Renal pelvis (tissue), 1 donor: ENCODE measurements at regions not wholly inside any gene's neighbourhood (a gene's known extent, or its start where the extent isn't known, plus 50 kb on each side); places are given as distances from the start of the nearest gene placed in this dataset.
A peak's percentile ranks its signal among the peaks of the same experiment; 100 is the strongest.
"Not testable (repeated sequence)": the region's sequence is repeated elsewhere in the genome, so short reads cannot be mapped to it uniquely, and the experiment has no call there.

ENCODE experiments used
- DNase-seq: peaks from one replicate; pipeline ENCODE4 v3.0.0-alpha.2; 2013

DNA sequence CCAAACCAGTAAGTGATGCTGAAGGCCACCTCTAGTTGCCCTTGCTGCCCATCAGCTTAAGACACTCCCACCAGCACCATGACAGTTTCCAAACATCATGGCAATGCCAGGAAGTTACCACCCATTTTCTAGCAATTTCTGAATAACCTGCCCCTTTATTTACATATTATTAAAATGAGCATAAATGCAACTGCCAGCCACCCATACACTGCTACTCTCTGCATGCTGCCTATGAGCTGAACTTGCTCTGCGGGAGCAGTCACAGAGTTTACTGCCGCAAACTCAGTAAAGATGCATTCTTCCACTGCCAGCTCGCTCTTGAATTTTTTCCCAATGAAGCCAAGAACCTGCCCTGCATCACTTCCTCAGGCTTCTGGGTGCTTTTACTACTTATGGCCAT lies 212.6 kb downstream of the SH2D4B start:
- no peak for DNase-seq

DNA sequence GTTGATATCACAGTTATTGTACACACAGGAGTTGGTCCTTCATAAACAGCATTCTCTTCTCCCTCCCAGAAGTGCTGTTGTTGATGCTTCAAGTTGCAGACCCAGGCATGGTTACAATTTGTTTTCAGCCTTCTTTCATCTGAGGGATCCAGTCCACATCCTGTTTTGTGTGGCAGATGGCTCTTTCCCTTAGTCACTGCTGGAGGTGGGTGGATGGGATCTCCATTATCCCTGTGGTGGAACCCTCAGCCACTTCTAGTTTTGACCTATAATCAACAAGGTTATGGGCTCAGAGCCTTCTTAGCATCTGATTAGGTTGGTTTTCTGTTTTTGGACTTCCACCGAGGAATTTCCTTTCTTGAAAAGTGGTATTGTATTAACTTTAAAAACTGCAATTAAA lies 214.2 kb downstream of the SH2D4B start:
- no peak for DNase-seq

DNA sequence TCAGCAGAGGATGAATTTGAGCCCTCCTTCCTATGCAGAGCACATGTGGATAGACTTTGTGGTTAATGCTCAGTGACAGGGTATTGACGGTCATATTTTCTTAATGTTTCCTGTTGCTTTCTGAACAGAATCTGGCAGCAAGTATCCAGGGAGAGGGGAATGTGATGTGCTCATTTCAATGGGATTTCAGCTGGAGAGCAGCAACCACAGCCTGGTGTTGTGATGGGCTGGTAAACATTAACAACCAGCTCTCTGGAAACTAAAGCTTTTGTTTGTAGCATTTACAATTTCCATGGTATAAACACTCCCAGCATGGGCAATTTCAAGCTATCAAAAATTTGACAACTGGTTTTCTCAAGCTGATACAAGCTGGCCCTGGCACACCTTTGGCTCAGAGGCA lies 215.9 kb downstream of the SH2D4B start:
- no peak for DNase-seq

DNA sequence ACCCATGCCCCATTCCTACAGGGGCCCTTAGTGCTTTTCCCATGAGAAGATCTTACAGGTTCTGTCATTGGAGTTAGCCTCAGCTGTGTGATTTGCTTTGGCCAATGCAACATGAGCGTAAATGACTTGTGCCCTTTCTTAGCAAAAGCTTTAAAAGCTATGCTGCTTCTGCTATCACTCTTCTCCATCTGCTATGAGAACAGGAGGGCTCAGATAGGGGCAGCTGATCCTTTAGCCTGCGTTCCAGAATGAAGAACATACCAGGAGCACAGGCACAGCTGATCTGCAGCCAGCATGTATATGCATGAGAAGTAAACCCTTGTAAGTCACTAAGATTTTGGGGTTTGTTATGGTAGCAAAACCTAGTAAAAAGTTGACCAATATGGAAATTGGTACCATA lies 218.2 kb downstream of the SH2D4B start:
- no peak for DNase-seq

DNA sequence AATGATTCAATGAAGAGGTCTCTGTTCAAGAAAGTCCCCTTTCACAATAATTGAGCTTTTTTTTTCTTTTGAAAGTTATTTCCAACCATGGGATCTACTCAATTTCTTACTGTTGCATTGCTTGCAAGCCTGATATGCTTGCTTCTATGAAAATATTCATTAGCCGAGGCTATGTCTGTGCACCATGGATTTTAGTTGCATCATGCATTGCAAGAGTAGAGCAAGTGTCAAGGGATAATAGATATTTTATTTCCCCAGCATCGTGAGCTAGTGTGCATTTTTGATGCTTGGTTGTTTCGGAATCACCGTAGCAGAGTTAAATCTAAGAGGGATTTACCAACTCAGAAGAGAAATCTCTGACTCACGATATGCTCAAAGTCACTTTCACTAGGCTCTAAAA lies 222.0 kb downstream of the SH2D4B start:
- no peak for DNase-seq

DNA sequence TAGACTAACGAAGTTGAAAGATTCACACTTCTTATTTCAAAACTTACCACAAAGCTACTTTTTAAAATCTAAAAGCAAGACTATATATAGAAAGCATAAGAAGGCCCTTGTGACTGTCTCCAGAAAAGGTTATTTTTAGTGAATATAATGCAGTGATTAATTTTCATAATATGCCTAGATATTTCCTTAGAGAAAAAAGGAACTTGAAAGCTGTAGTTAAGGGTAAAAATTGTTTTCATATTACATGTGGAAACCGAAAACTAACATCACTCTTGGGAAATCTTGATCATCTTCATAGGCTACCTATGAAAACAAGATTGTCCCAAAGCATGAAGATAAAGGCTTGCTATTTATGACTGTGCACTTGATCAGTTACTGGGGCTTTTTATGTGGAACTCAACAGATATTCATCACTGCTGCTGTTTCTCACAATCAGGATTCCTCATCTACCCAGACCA lies 223.2 kb downstream of the SH2D4B start:
- no peak for DNase-seq

DNA sequence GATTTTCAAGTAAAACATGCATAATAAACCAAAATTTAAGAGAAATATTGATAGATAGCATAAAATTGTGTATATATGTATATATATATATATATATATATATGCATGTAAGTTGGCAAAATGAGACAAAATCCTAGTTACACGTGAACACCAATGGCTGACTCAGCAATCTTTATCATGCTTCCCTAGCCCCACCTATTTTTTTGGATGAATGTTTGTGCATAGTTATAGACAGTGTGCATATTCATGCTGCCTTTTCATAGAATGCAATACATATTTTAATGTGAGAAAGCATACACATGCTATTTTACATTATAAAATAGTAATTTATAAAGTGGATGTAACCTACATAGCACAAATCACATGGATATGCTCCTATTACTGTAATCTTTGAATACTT lies 230.3 kb downstream of the SH2D4B start:
- DNase-seq, result no peak

DNA sequence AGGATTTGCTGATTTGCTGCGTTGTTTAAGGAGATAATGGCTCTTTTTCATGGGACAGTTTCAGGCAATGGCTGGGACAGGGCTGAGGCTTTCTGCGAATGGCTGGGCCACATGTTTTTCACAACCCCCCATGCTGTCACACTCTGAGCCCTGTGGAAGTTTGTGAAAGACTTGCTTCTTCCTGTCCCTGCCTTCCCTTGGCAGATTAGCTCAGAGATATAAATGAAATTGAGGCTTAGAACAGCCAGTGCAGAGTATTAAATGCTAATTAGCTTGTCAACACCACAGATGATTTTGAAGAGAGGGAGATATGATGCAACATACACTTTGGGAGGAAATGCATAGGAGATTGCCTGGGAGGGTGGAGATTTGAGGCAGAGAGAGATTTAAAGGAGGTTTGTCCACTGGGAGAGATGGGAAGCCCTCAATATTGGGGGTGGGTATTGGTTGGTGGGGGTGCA lies 232.0 kb downstream of the SH2D4B start:
- no peak for DNase-seq

DNA sequence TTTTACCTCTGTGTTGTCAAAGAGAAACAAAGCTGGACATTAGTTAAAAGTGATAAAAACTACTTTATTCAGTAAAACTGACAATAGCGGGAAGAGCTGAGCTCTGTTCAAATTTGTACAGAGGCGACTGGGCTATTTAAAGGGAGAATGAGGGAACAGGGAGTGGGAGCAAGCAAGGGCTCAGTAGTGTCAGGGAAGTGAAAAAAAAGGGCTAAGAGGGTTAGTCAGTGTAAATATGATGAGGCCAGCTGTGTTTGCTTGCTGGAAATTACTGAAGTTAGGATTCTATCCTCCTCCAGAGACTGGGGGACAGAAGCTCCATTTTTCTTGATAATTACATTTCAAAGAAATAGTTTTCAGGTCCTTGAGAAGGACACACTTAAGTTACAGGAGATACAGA lies 232.5 kb downstream of the SH2D4B start:
- no peak for DNase-seq

DNA sequence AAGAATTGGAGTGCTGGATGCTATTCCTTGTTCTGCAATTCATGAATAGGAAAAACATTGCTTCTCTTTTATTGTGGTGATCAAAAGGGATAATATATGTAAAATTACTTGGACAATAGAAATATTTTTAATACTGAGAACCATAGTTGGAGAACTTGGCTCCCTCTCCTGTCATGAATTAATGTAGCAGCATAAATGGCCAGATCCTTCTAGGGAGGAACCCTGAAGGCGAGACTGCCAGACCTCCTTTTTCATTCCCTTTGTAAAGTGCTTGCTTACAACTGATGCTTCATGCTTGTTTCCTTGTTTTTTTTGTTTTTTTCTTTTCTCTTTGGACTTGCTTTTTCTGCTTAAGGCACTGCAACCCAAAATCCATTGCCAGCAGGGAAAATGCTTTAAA lies 233.6 kb downstream of the SH2D4B start:
- no peak for DNase-seq

DNA sequence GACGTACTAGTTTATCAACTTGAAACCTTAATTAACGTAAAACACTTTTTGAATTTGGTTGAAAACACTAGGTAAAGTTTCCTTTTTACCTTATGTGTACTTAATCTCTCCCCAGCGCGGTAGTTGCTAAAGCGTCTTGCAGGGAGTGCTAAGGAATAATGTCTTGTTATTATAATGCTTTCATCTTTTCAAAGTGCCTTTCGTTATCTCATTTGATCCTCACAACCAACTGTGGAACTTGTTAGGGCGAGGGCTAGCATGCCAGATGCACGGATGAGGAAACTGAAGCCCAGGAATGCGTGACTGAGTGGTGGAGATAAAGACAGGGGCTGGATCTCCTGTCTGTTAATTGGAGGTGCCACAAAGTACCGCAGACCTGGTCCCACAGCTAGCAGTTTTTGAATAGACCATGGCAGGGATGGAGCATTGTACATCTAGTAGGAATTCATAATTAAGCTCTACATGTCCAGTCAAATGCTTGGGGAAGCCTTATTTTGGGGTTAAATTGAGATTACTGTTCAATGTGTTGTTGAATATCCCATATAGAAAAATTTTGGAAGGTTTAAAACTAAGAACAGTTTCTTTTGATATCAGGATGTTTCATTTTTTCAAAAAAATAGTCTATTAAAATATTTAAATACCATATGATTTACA lies 234.3 kb downstream of the SH2D4B start:
- no peak for DNase-seq

DNA sequence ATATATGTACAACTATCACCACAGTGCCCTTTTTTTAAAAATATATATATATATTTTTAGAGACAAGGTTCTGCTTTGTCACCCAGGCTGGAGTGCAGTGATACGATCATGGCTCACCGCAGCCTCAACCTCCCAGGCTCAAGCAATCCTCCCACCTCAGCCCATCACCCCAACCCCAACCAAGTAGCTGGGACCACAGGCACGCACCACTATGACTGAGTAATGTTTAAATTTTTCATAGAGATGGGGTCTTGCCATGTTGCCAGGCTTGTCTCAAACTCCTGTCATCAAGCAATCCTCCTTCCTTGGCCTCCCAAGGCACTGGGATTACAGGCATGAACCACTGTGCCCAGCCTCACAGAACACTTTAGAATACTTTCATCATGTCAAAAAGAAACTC lies 234.9 kb downstream of the SH2D4B start:
- DNase-seq, result no peak

DNA sequence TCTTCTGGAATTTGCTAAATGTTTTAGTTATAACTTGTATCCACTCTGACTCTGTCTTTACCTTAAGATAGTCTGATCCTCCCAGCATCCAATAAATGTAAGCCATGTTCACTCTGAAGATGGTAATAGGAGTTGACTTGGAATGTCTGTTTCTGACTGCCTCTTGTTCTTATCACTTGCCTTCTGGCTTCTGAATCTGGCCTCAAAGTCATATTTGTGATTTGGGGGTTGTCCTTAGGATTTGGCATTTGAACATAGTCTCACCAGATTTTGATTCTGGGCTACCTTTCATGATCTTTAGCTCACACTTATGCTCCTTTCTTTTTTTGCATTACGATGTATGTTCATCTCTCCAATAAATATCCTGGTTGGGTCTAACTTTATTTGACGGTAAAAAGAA lies 247.0 kb downstream of the SH2D4B start:
- no peak for DNase-seq

DNA sequence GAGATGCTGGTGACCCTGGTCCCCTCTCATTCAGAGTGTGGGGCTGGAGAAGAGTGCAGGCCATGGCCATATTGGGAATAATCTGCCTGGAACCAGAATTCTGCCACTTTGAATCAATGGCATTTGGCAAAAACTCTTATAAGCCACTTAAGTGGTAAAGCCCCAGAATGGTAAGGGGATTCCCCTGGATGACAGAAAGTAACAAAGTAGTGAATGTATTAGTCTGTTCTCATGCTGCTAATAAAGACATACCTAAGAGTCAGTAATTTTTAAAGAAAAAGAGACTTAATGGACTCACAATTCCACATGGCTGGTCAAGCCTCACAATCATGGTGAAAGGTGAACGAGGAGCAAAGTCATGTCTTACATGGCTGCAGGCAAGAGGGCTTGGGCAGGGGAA lies 248.6 kb downstream of the SH2D4B start:
- DNase-seq, result no peak

DNA sequence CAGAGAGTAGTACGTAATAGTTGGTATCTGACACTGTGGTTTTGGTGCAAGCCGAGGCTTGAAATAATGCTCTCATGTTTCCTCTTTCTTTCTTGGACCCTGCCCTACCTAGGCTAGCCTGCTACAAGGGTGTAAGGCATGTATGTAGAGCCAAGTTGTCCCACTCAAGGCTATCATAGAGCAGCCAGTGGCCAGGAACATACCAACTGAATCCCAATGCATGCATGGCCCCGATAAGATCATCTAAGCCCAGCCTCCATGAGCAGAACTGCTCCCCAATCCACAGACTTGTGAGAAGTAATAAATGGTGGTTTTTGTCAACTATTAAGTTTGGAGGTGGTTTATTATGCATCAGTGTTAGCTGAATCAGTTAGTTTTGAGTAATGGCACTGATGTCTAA lies 250.2 kb downstream of the SH2D4B start:
- no peak for DNase-seq

DNA sequence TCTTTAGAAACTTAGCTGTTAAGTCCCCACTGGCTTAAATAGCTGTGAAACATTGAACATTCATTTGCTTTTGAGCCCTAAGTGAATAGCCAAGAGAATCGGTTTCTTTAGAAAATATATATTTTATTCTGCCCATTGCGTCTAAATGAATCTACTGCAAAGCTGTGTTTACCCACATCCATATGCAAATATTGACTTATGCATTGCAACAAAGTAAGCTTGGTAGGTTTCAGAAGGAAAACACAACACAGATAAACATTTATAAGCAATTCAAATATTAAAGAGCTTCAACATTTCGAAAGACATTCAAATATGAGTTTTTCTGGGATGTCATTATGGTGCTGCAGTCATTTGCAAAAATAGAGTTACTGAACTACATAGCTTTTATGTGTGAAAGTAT lies 257.3 kb downstream of the SH2D4B start:
- no peak for DNase-seq

DNA sequence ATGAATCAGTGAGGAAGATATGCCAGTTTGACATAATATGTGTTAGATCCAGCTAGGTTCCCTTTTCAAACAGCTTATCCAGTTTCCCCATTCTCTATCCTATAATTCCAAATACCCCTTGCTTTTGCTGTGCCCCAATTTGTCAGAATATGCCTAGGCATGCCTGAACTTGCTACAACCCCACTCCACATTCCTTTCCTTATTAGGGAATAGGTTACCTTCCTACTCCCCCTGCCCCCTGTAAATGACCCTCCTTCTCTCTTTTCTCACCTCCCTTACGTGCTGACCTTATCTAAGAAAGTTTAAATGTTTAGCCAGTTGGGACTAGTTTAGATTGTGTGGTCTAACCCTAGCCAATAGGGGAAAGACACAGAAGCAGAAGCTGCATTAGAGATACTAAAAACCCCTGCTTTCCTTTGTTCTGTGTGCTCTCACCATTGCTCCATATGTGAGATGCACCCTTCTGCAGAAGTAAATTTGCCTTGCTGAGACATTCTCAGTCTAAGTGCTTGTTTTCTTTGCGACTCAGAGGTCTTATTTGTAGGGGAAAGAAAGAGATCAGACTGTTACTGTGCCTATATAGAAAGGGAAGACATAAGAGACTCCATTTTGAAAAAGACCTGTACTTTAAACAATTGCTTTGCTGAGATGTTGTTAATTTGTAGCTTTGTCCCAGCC lies 267.8 kb downstream of the SH2D4B start:
- no peak for DNase-seq

DNA sequence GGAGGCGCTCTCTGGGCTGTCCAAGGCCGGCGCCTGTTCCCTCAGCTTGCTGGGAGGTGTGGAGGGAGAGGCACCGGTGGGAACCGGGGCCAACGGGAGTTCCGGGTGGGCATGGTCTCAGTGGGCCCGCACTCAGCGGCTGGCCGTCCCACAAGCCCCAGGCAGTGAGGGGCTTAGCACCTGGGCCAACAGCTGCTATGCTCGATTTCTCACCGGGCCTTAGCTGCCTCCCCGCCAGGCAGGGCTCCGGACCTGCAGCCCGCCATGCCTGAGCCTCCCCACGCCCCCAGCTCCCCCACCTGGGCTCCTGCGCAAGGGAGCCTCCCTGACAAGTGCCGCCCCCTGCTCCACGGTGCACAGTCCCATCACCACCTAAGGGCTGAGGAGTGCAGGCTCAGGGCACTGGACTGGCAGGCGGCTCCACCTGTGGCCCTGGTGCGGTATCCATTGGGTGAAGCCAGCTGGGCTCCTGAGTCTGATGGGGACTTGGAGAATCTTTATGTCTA lies 276.5 kb downstream of the SH2D4B start:
- no peak for DNase-seq

DNA sequence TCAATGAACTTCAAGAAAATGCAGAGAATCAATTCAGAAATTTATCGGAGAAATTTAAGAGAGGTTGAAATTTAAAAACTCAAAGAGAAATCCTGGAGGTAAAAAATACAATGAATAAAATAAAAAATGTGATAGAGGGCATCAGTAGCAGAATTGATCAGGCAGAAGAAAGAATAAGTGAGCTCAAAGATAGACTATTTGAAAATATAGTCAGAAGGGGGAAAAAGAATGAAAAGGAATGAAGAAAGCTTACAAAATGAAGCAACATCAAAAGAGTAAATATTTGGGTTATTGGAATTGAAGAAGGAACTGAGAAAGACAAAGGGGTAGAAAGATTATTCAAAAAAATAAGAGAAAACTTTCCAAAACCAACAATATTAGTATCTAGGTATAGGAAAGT lies 291.4 kb downstream of the SH2D4B start:
- DNase-seq, result no peak

DNA sequence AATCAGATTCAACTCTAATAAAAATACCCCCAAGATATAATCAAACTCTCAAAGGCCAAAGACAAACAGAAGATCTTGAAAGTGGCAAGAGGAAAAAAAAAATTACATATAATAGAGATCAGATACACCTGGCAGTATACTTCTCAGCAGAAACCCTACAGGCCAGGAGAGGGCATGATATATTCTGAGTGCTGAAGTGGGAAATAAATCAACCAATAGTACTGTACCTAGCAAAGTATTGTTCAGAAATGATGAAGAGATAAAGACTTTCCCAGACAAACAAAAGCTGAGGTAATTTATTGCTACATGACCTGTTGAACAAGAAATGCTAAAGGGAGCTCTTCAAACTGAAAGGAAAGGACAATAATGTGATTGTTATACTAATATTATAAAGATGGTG lies 291.9 kb downstream of the SH2D4B start:
- DNase-seq, result no peak

DNA sequence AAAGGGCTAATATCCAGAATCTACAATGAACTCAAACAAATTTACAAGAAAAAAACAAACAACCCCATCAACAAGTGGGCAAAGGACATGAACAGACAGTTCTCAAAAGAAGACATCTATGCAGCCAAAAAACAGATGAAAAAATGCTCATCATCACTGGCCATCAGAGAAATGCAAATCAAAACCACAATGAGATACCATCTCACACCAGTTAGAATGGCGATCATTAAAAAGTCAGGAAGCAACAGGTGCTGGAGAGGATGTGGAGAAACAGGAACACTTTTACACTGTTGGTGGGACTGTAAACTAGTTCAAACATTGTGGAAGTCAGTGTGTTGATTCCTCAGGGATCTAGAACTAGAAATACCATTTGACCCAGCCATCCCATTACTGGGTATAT lies 295.0 kb downstream of the SH2D4B start:
- DNase-seq, result not testable (repeated sequence)

DNA sequence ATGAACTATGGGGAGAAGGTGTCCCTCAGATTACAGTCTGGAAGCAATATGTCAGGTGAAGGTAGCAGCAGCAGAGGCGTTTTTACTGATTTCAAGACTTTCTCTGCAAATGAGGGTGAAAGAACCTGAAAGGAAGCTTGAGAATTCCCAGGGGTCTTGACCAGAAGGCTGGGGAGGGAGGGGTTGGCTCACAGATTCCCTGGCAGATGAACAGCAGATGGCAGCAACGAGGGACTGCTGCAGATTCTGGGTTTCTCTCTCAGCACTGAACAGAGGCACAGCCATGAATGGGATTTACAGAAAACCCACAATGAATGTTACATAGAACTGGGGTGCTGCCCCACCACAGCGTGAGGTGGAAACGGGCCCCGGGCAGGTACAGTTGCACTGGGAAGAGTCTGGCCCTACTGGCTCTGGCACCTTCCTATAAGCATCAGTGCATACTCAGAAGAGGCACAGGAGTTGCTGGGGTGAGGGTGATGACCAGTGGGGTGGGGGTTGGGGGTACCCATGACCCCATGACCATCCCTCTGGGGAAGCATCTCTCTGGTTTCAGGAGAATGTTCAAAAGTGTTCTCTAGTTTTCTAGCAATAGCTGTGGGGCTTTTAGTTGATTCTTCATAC lies 317.8 kb downstream of the SH2D4B start:
- DNase-seq, result peak; percentile 22

DNA sequence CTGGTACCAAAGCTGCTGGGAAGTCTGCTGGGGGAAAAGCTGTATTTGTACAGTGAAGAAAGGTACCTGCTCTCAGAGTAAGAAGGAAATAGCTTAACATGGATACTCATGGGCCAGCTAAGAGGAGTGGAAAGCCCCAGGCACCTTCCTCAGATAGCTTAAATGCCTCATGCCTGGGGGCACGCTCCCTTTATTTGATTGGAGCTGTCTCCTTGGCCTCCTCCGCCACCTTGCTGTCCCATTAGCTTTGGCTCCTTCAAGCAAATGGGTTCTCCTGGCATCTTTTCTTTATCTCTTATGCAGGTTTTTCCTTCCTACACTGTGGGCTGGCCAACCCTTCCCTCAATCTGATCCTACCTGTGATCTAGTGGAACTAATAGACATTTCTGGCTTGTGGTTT lies 318.5 kb downstream of the SH2D4B start:
- DNase-seq, result no peak
